HEK293 (cell line): ENCODE measurements at regions not wholly inside any gene's neighbourhood (a gene's known extent, or its start where the extent isn't known, plus 50 kb on each side); places are given as distances from the start of the nearest gene placed in this dataset.

ENCODE experiments used
- CTCF ChIA-PET: fragments of 350-600 bp; formaldehyde crosslinking; extraction: SDS; loops from one replicate; lab custom pipeline; 2021; ENCODE audit warnings: antibody characterized with exemption; lab: Yijun Ruan, JAX
- POLR2A ChIA-PET: fragments of 300-600 bp; formaldehyde crosslinking; extraction: SDS; loops from one replicate; lab custom pipeline; 2020; ENCODE audit warnings: antibody characterized with exemption, inconsistent platforms; lab: Yijun Ruan, JAX
- H3K27ac ChIP-seq: fragments of 200-500 bp; sonication (Bioruptor generic); 2 replicates; pipeline ENCODE4 v1.5.1; 2014; ENCODE audit warnings: low read depth, low read length, control low read depth, inconsistent platforms; ENCODE audit errors: extremely low read depth
- H3K36me3 ChIP-seq, 2 experiments: fragments of 200-500 bp in 1 of 2; sonication (Bioruptor generic) in 1 of 2; 1 replicate in 1 of 2; 2 replicates in 1 of 2; pipeline ENCODE4 v1.5.1; 2014 to 2017; ENCODE audit warnings: inconsistent platforms in 2 of 2, low read length in 2 of 2; ENCODE audit not compliant: control insufficient read depth in 2 of 2, insufficient read depth in 1 of 2
- H3K4me1 ChIP-seq: fragments of 200-500 bp; sonication (Bioruptor generic); 2 replicates; pipeline ENCODE4 v1.5.1; 2014; ENCODE audit warnings: mild to moderate bottlenecking, low read length, inconsistent platforms; ENCODE audit not compliant: control insufficient read depth, insufficient read depth
- H3K4me3 ChIP-seq: 2 replicates; pipeline ENCODE4 v1.5.1; 2011; ENCODE audit warnings: low read depth, mild to moderate bottlenecking, control low read depth, low read length, moderate library complexity
- H3K9me3 ChIP-seq: fragments of 200-500 bp; sonication (Bioruptor generic); 2 replicates; pipeline ENCODE4 v1.5.1; 2014; ENCODE audit warnings: low read depth, low read length, inconsistent platforms; ENCODE audit not compliant: control insufficient read depth, insufficient read depth
- INSM2 ChIP-seq: fragments of 450-650 bp; formaldehyde crosslinking; IDR thresholded peaks from 2 replicates; pipeline ENCODE4 v1.5.1; 2016; ENCODE audit warnings: missing biosample characterization, missing genetic modification characterization
- KLF1 ChIP-seq: fragments of 450-650 bp; formaldehyde crosslinking; IDR thresholded peaks from 2 replicates; pipeline ENCODE4 v1.5.1; 2016; ENCODE audit warnings: missing biosample characterization, missing genetic modification characterization
- KLF10 ChIP-seq: fragments of 450-650 bp; IDR thresholded peaks from 2 replicates; pipeline ENCODE4 v1.5.1; 2018; ENCODE audit warnings: missing biosample characterization, mild to moderate bottlenecking, missing genetic modification characterization
- KLF7 ChIP-seq: fragments of 450-650 bp; formaldehyde crosslinking; IDR thresholded peaks from 2 replicates; pipeline ENCODE4 v1.5.1; 2016; ENCODE audit warnings: missing biosample characterization, missing genetic modification characterization, borderline replicate concordance
- OVOL3 ChIP-seq: fragments of 450-650 bp; formaldehyde crosslinking; IDR thresholded peaks from 2 replicates; pipeline ENCODE4 v1.5.1; 2016; ENCODE audit warnings: missing biosample characterization, missing genetic modification characterization
- PRDM10 ChIP-seq: fragments of 450-650 bp; formaldehyde crosslinking; IDR thresholded peaks from 2 replicates; pipeline ENCODE4 v1.5.1; 2016; ENCODE audit warnings: missing biosample characterization, missing genetic modification characterization
- REPIN1 ChIP-seq: fragments of 450-650 bp; formaldehyde crosslinking; IDR thresholded peaks from 2 replicates; pipeline ENCODE4 v1.5.1; 2017; ENCODE audit warnings: missing biosample characterization, missing genetic modification characterization, low read depth
- SALL2 ChIP-seq: fragments of 450-650 bp; formaldehyde crosslinking; IDR thresholded peaks from 2 replicates; pipeline ENCODE4 v1.5.0; 2017; ENCODE audit warnings: missing biosample characterization, mild to moderate bottlenecking, missing genetic modification characterization, borderline replicate concordance
- SCRT1 ChIP-seq: fragments of 450-650 bp; formaldehyde crosslinking; IDR thresholded peaks from 2 replicates; pipeline ENCODE4 v1.5.1; 2016; ENCODE audit warnings: missing biosample characterization, missing genetic modification characterization, borderline replicate concordance
- SCRT2 ChIP-seq: fragments of 450-650 bp; formaldehyde crosslinking; IDR thresholded peaks from 2 replicates; pipeline ENCODE4 v1.5.1; 2016; ENCODE audit warnings: missing biosample characterization, missing genetic modification characterization
- TCF7L2 ChIP-seq: IDR thresholded peaks from 2 replicates; pipeline ENCODE4 v1.6.1; 2011; ENCODE audit warnings: low read depth, mild to moderate bottlenecking, inconsistent platforms, low read length, moderate library complexity, borderline replicate concordance
- ZFP3 ChIP-seq: fragments of 450-650 bp; formaldehyde crosslinking; IDR thresholded peaks from 2 replicates; pipeline ENCODE4 v1.5.1; 2016; ENCODE audit warnings: low read depth, missing biosample characterization, missing genetic modification characterization
- ZNF10 ChIP-seq: fragments of 450-650 bp; formaldehyde crosslinking; IDR thresholded peaks from 2 replicates; pipeline ENCODE4 v1.5.1; 2017; ENCODE audit warnings: missing biosample characterization, missing genetic modification characterization
- ZNF155 ChIP-seq: fragments of 450-650 bp; formaldehyde crosslinking; IDR thresholded peaks from 2 replicates; pipeline ENCODE4 v1.5.1; 2016; ENCODE audit warnings: missing biosample characterization, missing genetic modification characterization
- ZNF157 ChIP-seq: fragments of 450-650 bp; formaldehyde crosslinking; IDR thresholded peaks from 2 replicates; pipeline ENCODE4 v1.5.1; 2016; ENCODE audit warnings: missing biosample characterization, missing genetic modification characterization
- ZNF16 ChIP-seq: fragments of 450-650 bp; formaldehyde crosslinking; IDR thresholded peaks from 2 replicates; pipeline ENCODE4 v1.5.1; 2016; ENCODE audit warnings: low read depth, missing biosample characterization, missing genetic modification characterization
- ZNF184 ChIP-seq: fragments of 450-650 bp; IDR thresholded peaks from 2 replicates; pipeline ENCODE4 v1.5.1; 2018; ENCODE audit warnings: missing biosample characterization, mild to moderate bottlenecking, missing genetic modification characterization
- ZNF2 ChIP-seq: fragments of 450-650 bp; formaldehyde crosslinking; IDR thresholded peaks from 2 replicates; pipeline ENCODE4 v1.5.1; 2016; ENCODE audit warnings: missing biosample characterization, missing genetic modification characterization
- ZNF223 ChIP-seq: fragments of 450-650 bp; formaldehyde crosslinking; IDR thresholded peaks from 2 replicates; pipeline ENCODE4 v1.5.1; 2016; ENCODE audit warnings: missing biosample characterization, missing genetic modification characterization
- ZNF366 ChIP-seq: fragments of 450-650 bp; formaldehyde crosslinking; conservative IDR thresholded peaks from 2 replicates; pipeline ENCODE4 v1.5.1; 2016; ENCODE audit warnings: missing biosample characterization, missing genetic modification characterization
- ZNF426 ChIP-seq: fragments of 450-650 bp; formaldehyde crosslinking; IDR thresholded peaks from 2 replicates; pipeline ENCODE4 v1.5.1; 2017; ENCODE audit warnings: missing biosample characterization, missing genetic modification characterization, mild to moderate bottlenecking, inconsistent platforms, moderate library complexity
- ZNF433 ChIP-seq: fragments of 450-650 bp; formaldehyde crosslinking; IDR thresholded peaks from 2 replicates; pipeline ENCODE4 v1.5.1; 2016; ENCODE audit warnings: missing biosample characterization, missing genetic modification characterization, low read depth
- ZNF48 ChIP-seq: fragments of 450-650 bp; formaldehyde crosslinking; IDR thresholded peaks from 2 replicates; pipeline ENCODE4 v1.5.1; 2016; ENCODE audit warnings: missing biosample characterization, missing genetic modification characterization
- ZNF513 ChIP-seq: fragments of 450-650 bp; IDR thresholded peaks from 2 replicates; pipeline ENCODE4 v1.5.1; 2018; ENCODE audit warnings: missing biosample characterization, missing genetic modification characterization
- ZNF544 ChIP-seq: fragments of 450-650 bp; formaldehyde crosslinking; IDR thresholded peaks from 2 replicates; pipeline ENCODE4 v1.5.0; 2017; ENCODE audit warnings: missing biosample characterization, missing genetic modification characterization
- ZNF623 ChIP-seq: fragments of 450-650 bp; formaldehyde crosslinking; IDR thresholded peaks from 2 replicates; pipeline ENCODE4 v1.5.1; 2016; ENCODE audit warnings: missing biosample characterization, missing genetic modification characterization
- ZNF624 ChIP-seq: fragments of 450-650 bp; formaldehyde crosslinking; IDR thresholded peaks from 2 replicates; pipeline ENCODE4 v1.5.1; 2017; ENCODE audit warnings: missing biosample characterization, missing genetic modification characterization
- ZNF664 ChIP-seq: fragments of 450-650 bp; formaldehyde crosslinking; IDR thresholded peaks from 2 replicates; pipeline ENCODE4 v1.5.1; 2016; ENCODE audit warnings: missing biosample characterization, missing genetic modification characterization
- ZNF777 ChIP-seq: fragments of 450-650 bp; formaldehyde crosslinking; IDR thresholded peaks from 2 replicates; pipeline ENCODE4 v1.5.1; 2017; ENCODE audit warnings: missing biosample characterization, missing genetic modification characterization, borderline replicate concordance
- ZNF791 ChIP-seq: fragments of 450-650 bp; formaldehyde crosslinking; IDR thresholded peaks from 2 replicates; pipeline ENCODE4 v1.5.1; 2016; ENCODE audit warnings: missing biosample characterization, missing genetic modification characterization
- ZSCAN4 ChIP-seq: fragments of 450-650 bp; formaldehyde crosslinking; IDR thresholded peaks from 2 replicates; pipeline ENCODE4 v1.5.1; 2017; ENCODE audit warnings: missing biosample characterization, missing genetic modification characterization

GRCh38 chr16:26729951-26730541 is 336.7 kb upstream of the C16orf82 start:
- no peak overlapping the region for H3K4me3 ChIP-seq
- POLR2A ChIA-PET: no interaction called here
- no peak for TF ChIP-seq ZNF2
- no peak for TF ChIP-seq ZNF366 (tag by site-specific recombination)
- TF ChIP-seq TCF7L2: no peak
- TF ChIP-seq ZSCAN4: no peak
- no peak for TF ChIP-seq ZNF433 (tag by site-specific recombination)
- TF ChIP-seq REPIN1 (tag by site-specific recombination): no peak
- no peak for TF ChIP-seq ZNF513 (tag by site-specific recombination)
- no peak for TF ChIP-seq PRDM10 (tag by site-specific recombination)
- TF ChIP-seq ZNF16 (tag by site-specific recombination): no peak
- no peak for TF ChIP-seq ZNF624 (tag by site-specific recombination)
- no peak for TF ChIP-seq ZNF623
- TF ChIP-seq SCRT2 (tag by site-specific recombination): no peak
- no peak for TF ChIP-seq KLF1
- no peak for TF ChIP-seq ZNF664 (tag by site-specific recombination)
- TF ChIP-seq ZNF10 (tag by site-specific recombination): no peak
- TF ChIP-seq KLF7 (tag by site-specific recombination): no peak
- TF ChIP-seq OVOL3: no peak
- no peak for TF ChIP-seq ZNF184
- TF ChIP-seq ZNF157 (tag by site-specific recombination): no peak
- H3K36me3 ChIP-seq: no peaks in the 10 kb centered on the region
- no peaks in the 10 kb centered on the region for H3K9me3 ChIP-seq
- H3K4me1 ChIP-seq: no peaks in the 10 kb centered on the region
- no peak overlapping the region for H3K27ac ChIP-seq
- CTCF ChIA-PET: no interaction called here

GRCh38 chr16:26731729-26732128 is 335.0 kb upstream of the C16orf82 start:
- Histone ChIP-seq H3K27ac (no peak overlapping the region), H3K4me3 (no peak overlapping the region), H3K4me1 (no peaks in the 10 kb centered on the region), H3K9me3 (no peaks in the 10 kb centered on the region), H3K36me3 (no peaks in the 10 kb centered on the region)
- POLR2A ChIA-PET: no interaction called here
- CTCF ChIA-PET: no interaction called here
- TF ChIP-seq ZNF223 (tag by site-specific recombination): no peak
- TF ChIP-seq ZNF544 (tag by site-specific recombination): no peak
- no peak for TF ChIP-seq SCRT1
- no peak for TF ChIP-seq KLF10 (tag by site-specific recombination)
- TF ChIP-seq INSM2: no peak
- no peak for TF ChIP-seq ZNF48 (tag by site-specific recombination)
- TF ChIP-seq SALL2 (tag by site-specific recombination): no peak
- TF ChIP-seq ZNF791 (tag by site-specific recombination): no peak
- no peak for TF ChIP-seq ZNF426 (tag by site-specific recombination)
- no peak for TF ChIP-seq ZFP3 (tag by site-specific recombination)
- no peak for TF ChIP-seq ZNF777 (tag by site-specific recombination)
- no peak for TF ChIP-seq ZNF155 (tag by site-specific recombination)
